T-cell (primary cell): ENCODE measurements at regions not wholly inside any gene's neighbourhood (a gene's known extent, or its start where the extent isn't known, plus 50 kb on each side); places are given as distances from the start of the nearest gene placed in this dataset.

Experiments
- ATAC-seq, 4 experiments: fragments of 200-7000 bp in 3 of 4; fragments of 150-1000 bp in 1 of 4; cut with Tn5 transposase; replicated peaks in 1 of 4; 1 replicate in 3 of 4; 2 replicates in 1 of 4; pipeline ENCODE4 v1.10.0; 2021; ENCODE audit warnings: moderate library complexity in 3 of 4, mild to moderate bottlenecking in 2 of 4, moderate number of reproducible peaks in 1 of 4
- CTCF ChIA-PET, 2 donors: fragments of 300-600 bp; sonication (Branson Sonifier 250); formaldehyde crosslinking; loops; one replicate each; lab custom pipeline; 2022; ENCODE audit warnings: antibody characterized with exemption in 2 of 2; lab: Charles Lee
- POLR2A ChIA-PET, 2 donors: fragments of 300-600 bp; sonication (Branson Sonifier 250); formaldehyde crosslinking; loops; one replicate each; lab custom pipeline; 2022; ENCODE audit warnings: antibody characterized with exemption in 2 of 2; lab: Charles Lee
- DNase-seq, 35 experiments: peaks; one replicate each; pipeline versions ENCODE4 v3.0.0 to v3.0.0-alpha.2; 2013 to 2023
- H3K27ac ChIP-seq: one replicate; pipeline ENCODE4 v1.5.1; 2013; ENCODE audit warnings: low read length
- H3K27me3 ChIP-seq, 2 experiments: replicated peaks in 1 of 2; 1 replicate in 1 of 2; 2 replicates in 1 of 2; pipeline versions ENCODE4 v1.6.1 to v1.7.0; 2013; ENCODE audit warnings: low read length in 1 of 2, mixed read lengths in 1 of 2; ENCODE audit not compliant: control insufficient read depth in 2 of 2, insufficient read depth in 2 of 2; ENCODE audit errors: extremely low read depth in 1 of 2
- H3K36me3 ChIP-seq, 2 donors: 1 replicate in 1 of 2; 2 replicates in 1 of 2; pipeline versions ENCODE4 v1.6.1 to v1.7.0; 2013; ENCODE audit warnings: low read length in 1 of 2; ENCODE audit not compliant: control insufficient read depth in 2 of 2, insufficient read depth in 1 of 2; ENCODE audit errors: extremely low read depth in 1 of 2
- H3K4me1 ChIP-seq, 2 experiments: 1 replicate in 1 of 2; 2 replicates in 1 of 2; pipeline versions ENCODE4 v1.6.1 to v1.7.0; 2013; ENCODE audit warnings: low read length in 2 of 2, mixed read lengths in 1 of 2; ENCODE audit not compliant: insufficient read depth in 2 of 2, control insufficient read depth in 1 of 2; ENCODE audit errors: extremely low read depth in 1 of 2
- H3K4me3 ChIP-seq, 2 donors: 1 replicate in 1 of 2; 2 replicates in 1 of 2; pipeline versions ENCODE4 v1.5.1 to v1.7.0; 2013; ENCODE audit warnings: mild to moderate bottlenecking in 2 of 2, low read length in 1 of 2, moderate library complexity in 1 of 2; ENCODE audit not compliant: control insufficient read depth in 1 of 2; ENCODE audit errors: extremely low read depth in 1 of 2
- H3K9me3 ChIP-seq: 2 replicates; pipeline ENCODE4 v1.7.0; 2013
- H3K27ac Mint-ChIP-seq, 2 donors: one replicate each; pipeline ENCODE4 v1.8.0; 2020 to 2021; ENCODE audit warnings: mild to moderate bottlenecking in 2 of 2, mixed read lengths in 2 of 2
- H3K27me3 Mint-ChIP-seq, 2 donors: one replicate each; pipeline ENCODE4 v1.8.0; 2021 to 2022; ENCODE audit warnings: mixed read lengths in 2 of 2
- H3K36me3 Mint-ChIP-seq: one replicate; pipeline ENCODE4 v1.8.0; 2021; ENCODE audit warnings: mixed read lengths
- H3K4me1 Mint-ChIP-seq, 3 donors: one replicate each; pipeline ENCODE4 v1.8.0; 2020 to 2022; ENCODE audit warnings: mixed read lengths in 3 of 3, mild to moderate bottlenecking in 1 of 3
- H3K4me3 Mint-ChIP-seq, 3 donors: one replicate each; pipeline ENCODE4 v1.8.0; 2020 to 2022; ENCODE audit warnings: mild to moderate bottlenecking in 3 of 3, mixed read lengths in 3 of 3, moderate library complexity in 3 of 3
- H3K9me3 Mint-ChIP-seq, 3 donors: one replicate each; pipeline ENCODE4 v1.8.0; 2020 to 2022; ENCODE audit warnings: mixed read lengths in 3 of 3
- WGBS: methylation state at CpG from one replicate; pipeline ENCODE4 v1.1.5; 2013; ENCODE audit warnings: missing lambda C conversion rate; ENCODE audit not compliant: insufficient coverage; 5-methylcytosine and 5-hydroxymethylcytosine counted together

- no peak overlapping the region for H3K4me3 Mint-ChIP-seq
- DNase-seq = no peak
- WGBS = 29% methylated on average over 1 of the region's 1 CpG
These were observed 142.7 kb upstream of the STEAP4 start for GRCh38 chr7:88449410-88449809.

GRCh38 chr7:88442413-88442812 is 135.7 kb upstream of the STEAP4 start:
- Mint-ChIP-seq H3K27me3 (peaks cover 0 to 3% of the 10 kb centered on the region in 2 donors), H3K27ac (no peak overlapping the region), H3K4me3 (no peak overlapping the region), H3K4me1 (no peaks in the 10 kb centered on the region), H3K9me3 (no peaks in the 10 kb centered on the region), H3K36me3 (no peaks in the 10 kb centered on the region)
- ChIA-PET POLR2A (no interaction called here), CTCF (no interaction called here)
- Histone ChIP-seq H3K4me1 (no peaks in the 10 kb centered on the region), H3K9me3 (no peaks in the 10 kb centered on the region), H3K4me3 (no peak overlapping the region), H3K27ac (no peak overlapping the region), H3K27me3 (no peaks in the 10 kb centered on the region), H3K36me3 (no peaks in the 10 kb centered on the region)
- DNase-seq (no peak), ATAC-seq (no peak)
- no CpG with 5 or more reads among the region's 1 CpG for WGBS

More at GRCh38 chr7:88449410-88449809, 142.7 kb upstream of the STEAP4 start:
- no peaks in the 10 kb centered on the region for H3K4me1 Mint-ChIP-seq
- ATAC-seq = no peak
- no peaks in the 10 kb centered on the region for H3K36me3 Mint-ChIP-seq
- H3K4me1 ChIP-seq = no peaks in the 10 kb centered on the region
- H3K4me3 ChIP-seq = no peak overlapping the region
- no peak overlapping the region for H3K27ac Mint-ChIP-seq
- ChIA-PET CTCF (no interaction called here), POLR2A (no interaction called here)
- no peak overlapping the region for H3K27ac ChIP-seq
- peaks cover 0 to 10% of the 10 kb centered on the region in 2 donors for H3K27me3 Mint-ChIP-seq
- H3K36me3 ChIP-seq = no peaks in the 10 kb centered on the region
- no peaks in the 10 kb centered on the region for H3K9me3 ChIP-seq
- no peaks in the 10 kb centered on the region for H3K9me3 Mint-ChIP-seq
- H3K27me3 ChIP-seq = no peaks in the 10 kb centered on the region

- Histone ChIP-seq H3K9me3 (no peaks in the 10 kb centered on the region), H3K4me1 (no peaks in the 10 kb centered on the region), H3K27ac (no peak overlapping the region), H3K27me3 (no peaks in the 10 kb centered on the region), H3K36me3 (no peaks in the 10 kb centered on the region), H3K4me3 (no peak overlapping the region)
- H3K9me3 Mint-ChIP-seq = no peaks in the 10 kb centered on the region
- ChIA-PET POLR2A (no interaction called here), CTCF (no interaction called here)
- H3K4me3 Mint-ChIP-seq = no peak overlapping the region
- ATAC-seq (no peak), DNase-seq (no peak)
- H3K4me1 Mint-ChIP-seq = no peaks in the 10 kb centered on the region
- H3K27me3 Mint-ChIP-seq = peaks cover 0 to 4% of the 10 kb centered on the region in 2 donors
- no peaks in the 10 kb centered on the region for H3K36me3 Mint-ChIP-seq
- H3K27ac Mint-ChIP-seq = no peak overlapping the region
These were observed 130.4 kb upstream of the STEAP4 start for GRCh38 chr7:88437132-88437531.

GRCh38 chr7:88432301-88432700 is 125.6 kb upstream of the STEAP4 start:
- CTCF ChIA-PET = no interaction called here
- Histone ChIP-seq H3K9me3 (no peaks in the 10 kb centered on the region), H3K36me3 (no peaks in the 10 kb centered on the region), H3K4me3 (no peak overlapping the region), H3K4me1 (no peaks in the 10 kb centered on the region), H3K27ac (no peak overlapping the region), H3K27me3 (no peaks in the 10 kb centered on the region)
- H3K27me3 Mint-ChIP-seq = peaks cover 0 to 2% of the 10 kb centered on the region in 2 donors
- no peak overlapping the region for H3K4me3 Mint-ChIP-seq
- H3K9me3 Mint-ChIP-seq = no peaks in the 10 kb centered on the region
- H3K36me3 Mint-ChIP-seq = no peaks in the 10 kb centered on the region
- no peak overlapping the region for H3K27ac Mint-ChIP-seq
- H3K4me1 Mint-ChIP-seq = no peaks in the 10 kb centered on the region
- POLR2A ChIA-PET = no interaction called here
- WGBS = 40% methylated on average over 1 of the region's 2 CpGs
- ATAC-seq (no peak), DNase-seq (no peak)

GRCh38 chr7:88431882-88432281 is 125.2 kb upstream of the STEAP4 start:
- ChIA-PET CTCF (no interaction called here), POLR2A (no interaction called here)
- WGBS = 90% methylated on average over 2 of the region's 4 CpGs

GRCh38 chr7:88429382-88429781 is 122.7 kb upstream of the STEAP4 start:
- Mint-ChIP-seq H3K27me3 (peaks cover 0 to 2% of the 10 kb centered on the region in 2 donors), H3K4me1 (no peaks in the 10 kb centered on the region), H3K27ac (no peak overlapping the region), H3K4me3 (no peak overlapping the region), H3K36me3 (no peaks in the 10 kb centered on the region), H3K9me3 (no peaks in the 10 kb centered on the region)
- DNase-seq (no peak), ATAC-seq (no peak)
- Histone ChIP-seq H3K36me3 (no peaks in the 10 kb centered on the region), H3K4me1 (no peaks in the 10 kb centered on the region), H3K27ac (no peak overlapping the region), H3K9me3 (no peaks in the 10 kb centered on the region), H3K4me3 (no peak overlapping the region), H3K27me3 (no peaks in the 10 kb centered on the region)
- ChIA-PET CTCF (no interaction called here), POLR2A (no interaction called here)
- WGBS = no CpG with 5 or more reads among the region's 2 CpGs

More at GRCh38 chr7:88431882-88432281, 125.2 kb upstream of the STEAP4 start:
- Histone ChIP-seq H3K9me3 (no peaks in the 10 kb centered on the region), H3K4me1 (no peaks in the 10 kb centered on the region), H3K27me3 (no peaks in the 10 kb centered on the region), H3K27ac (no peak overlapping the region), H3K4me3 (no peak overlapping the region), H3K36me3 (no peaks in the 10 kb centered on the region)
- Mint-ChIP-seq H3K27ac (no peak overlapping the region), H3K4me3 (no peak overlapping the region), H3K36me3 (no peaks in the 10 kb centered on the region), H3K4me1 (no peaks in the 10 kb centered on the region), H3K9me3 (no peaks in the 10 kb centered on the region), H3K27me3 (peaks cover 0 to 2% of the 10 kb centered on the region in 2 donors)
- ATAC-seq = no peak
- no peak for DNase-seq

GRCh38 chr7:88402529-88402928 is 95.8 kb upstream of the STEAP4 start:
- peaks cover 4% of the 10 kb centered on the region in 2 donors for H3K27me3 Mint-ChIP-seq
- Histone ChIP-seq H3K36me3 (no peaks in the 10 kb centered on the region), H3K4me3 (no peak overlapping the region), H3K27me3 (no peaks in the 10 kb centered on the region), H3K27ac (no peak overlapping the region), H3K4me1 (no peaks in the 10 kb centered on the region), H3K9me3 (no peaks in the 10 kb centered on the region)
- ATAC-seq (no peak), DNase-seq (no peak)
- CTCF ChIA-PET = no interaction called here
- H3K36me3 Mint-ChIP-seq = no peaks in the 10 kb centered on the region
- no CpG with 5 or more reads among the region's 5 CpGs for WGBS
- no peaks in the 10 kb centered on the region for H3K4me1 Mint-ChIP-seq
- POLR2A ChIA-PET = no interaction called here
- no peak overlapping the region for H3K4me3 Mint-ChIP-seq
- no peak overlapping the region for H3K27ac Mint-ChIP-seq
- H3K9me3 Mint-ChIP-seq = peaks cover 0 to 3% (median 0%) of the 10 kb centered on the region in 3 donors
